HG03521 (cell line): ENCODE measurements at regions not wholly inside any gene's neighbourhood (a gene's known extent, or its start where the extent isn't known, plus 50 kb on each side); places are given as distances from the start of the nearest gene placed in this dataset.

Experiments
- ATAC-seq: cut with Tn5 transposase; IDR thresholded peaks from one replicate; pipeline ENCODE4 v1.9.1; 2021; ENCODE audit warnings: mild to moderate bottlenecking, moderate library complexity; ENCODE audit not compliant: unreplicated experiment

DNA sequence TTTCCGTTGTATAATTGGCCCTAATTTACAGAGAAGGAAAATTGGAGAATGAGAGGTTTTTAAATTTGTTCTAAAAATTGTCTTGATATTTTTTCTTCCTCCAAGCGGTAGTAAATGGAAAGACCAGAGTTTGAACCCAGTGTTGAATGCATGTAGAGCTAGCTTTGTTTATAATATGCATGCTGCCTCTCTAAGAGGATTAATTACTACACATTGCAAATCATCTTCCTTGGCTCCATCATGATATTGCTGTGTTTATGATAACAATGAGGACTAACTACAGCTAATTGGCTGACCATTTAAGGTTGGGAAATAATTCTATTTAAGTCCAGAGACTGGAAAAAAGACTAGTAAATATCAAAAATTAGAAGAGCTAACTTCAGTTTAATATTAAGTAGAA, 338.5 kb downstream of the PLK2 start:
- ATAC-seq = no peak

DNA sequence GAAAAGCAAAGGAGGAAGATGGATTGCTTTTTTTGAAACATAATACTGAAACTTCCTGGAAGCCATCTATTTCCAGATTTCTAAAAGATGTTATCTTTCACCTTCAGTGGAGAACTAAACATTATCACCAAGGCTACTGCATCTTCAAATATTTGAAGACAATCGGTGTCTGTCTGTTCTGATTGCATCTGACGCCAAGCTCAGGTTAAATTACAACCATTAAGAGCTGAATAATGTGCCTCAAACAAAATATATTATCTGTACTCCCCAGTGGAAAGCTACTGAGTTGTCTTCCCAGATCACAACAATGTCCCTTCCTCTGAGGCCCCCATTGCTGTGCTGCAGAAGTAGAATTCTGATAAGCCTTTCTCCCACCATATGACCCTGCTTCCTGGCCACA, 342.3 kb downstream of the PLK2 start:
- ATAC-seq = no peak

DNA sequence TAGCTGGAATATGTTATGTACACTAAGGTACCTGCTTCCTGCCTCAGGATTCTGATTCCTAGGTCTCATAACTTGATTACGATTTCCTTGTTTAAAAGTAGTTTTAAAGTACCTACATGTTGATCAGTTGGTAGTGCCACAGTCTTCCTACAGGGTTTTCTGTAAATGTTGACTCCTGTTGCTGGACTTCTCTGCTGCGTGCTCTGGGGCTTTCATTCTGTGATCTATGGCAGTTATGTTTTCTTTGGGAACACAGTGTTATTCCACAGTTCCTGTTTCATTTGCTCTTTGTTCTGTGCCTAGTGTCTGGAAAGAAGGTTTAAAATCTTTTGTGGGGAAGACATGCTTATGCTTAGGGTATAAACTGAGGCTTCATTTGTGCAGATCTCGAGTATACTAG, 343.5 kb downstream of the PLK2 start:
- no peak for ATAC-seq

DNA sequence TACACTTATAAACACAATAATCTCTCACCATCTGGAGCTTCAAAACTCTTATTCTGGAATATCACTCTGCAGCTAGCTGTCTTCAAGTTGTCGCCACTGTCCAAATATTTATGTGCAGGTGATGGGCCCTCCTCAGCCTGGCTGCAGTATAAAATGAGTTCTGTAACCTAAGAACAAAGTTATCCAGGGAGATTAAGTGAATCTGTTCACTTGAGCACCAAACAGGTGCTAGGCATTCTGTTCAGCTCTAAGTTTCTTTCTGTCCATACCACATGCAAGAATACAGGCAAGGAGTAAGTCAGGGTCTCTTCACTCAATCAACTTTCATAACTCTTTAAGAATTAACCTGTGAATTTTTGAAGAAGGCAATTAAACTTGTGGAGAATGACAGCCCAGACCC, 344.1 kb downstream of the PLK2 start:
- no peak for ATAC-seq

DNA sequence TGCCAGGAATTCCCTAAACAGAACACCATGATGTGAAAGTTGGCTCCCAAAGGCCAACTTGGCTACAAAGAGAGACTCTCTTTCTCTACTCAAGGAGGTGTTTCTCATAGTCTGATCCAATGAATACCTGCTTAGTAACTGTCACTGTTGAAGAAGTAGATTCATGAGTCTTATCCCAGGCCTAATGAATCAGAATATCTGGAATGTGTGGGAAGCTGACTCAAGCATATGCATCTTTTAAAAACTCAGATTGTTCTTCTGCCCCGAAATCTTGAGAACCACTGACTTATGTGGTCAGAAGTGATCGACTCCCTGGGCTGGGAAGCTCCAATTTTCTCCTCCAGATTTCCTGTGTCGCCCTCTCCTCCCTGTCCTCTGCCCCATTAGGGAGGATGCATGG, 345.6 kb downstream of the PLK2 start:
- ATAC-seq = no peak

DNA sequence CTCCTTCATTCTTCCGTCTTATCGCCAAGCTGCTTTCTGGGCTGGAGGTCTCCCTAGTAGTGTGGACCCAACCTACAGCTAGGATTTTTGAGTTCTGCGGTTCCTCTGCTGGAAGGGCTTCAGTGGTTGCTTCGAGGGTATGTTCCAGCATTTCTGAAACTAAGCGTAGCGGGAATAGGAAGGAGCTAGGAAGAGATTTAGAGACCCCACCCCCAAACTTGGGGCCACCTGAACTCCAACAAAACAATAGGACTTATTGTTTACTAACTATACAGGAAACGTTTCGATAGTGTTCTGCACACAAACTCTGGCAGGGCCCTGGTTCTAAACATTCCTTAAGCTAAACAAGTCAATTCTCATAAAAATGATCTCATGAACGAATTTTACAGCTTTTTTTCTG, 346.7 kb downstream of the PLK2 start:
- ATAC-seq = no peak

DNA sequence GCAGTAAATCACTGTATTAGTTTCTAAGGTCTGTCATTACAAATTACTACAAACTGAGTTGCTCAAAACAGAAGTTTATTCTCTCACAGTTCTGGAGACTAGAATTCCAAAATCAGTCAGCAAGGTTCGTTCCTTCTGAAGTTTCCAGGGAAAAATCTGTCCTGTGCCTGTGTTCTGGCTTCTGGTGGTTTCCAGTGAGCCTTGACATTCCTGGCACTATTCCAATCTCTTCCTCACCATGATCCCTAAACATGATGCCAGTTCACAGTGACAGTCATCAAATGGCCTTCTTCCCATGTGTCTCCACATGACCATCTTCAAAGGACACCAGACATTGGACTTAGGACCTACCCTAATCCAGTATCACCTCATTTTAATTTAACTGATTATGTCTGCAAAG, 351.4 kb downstream of the PLK2 start:
- ATAC-seq = no peak

DNA sequence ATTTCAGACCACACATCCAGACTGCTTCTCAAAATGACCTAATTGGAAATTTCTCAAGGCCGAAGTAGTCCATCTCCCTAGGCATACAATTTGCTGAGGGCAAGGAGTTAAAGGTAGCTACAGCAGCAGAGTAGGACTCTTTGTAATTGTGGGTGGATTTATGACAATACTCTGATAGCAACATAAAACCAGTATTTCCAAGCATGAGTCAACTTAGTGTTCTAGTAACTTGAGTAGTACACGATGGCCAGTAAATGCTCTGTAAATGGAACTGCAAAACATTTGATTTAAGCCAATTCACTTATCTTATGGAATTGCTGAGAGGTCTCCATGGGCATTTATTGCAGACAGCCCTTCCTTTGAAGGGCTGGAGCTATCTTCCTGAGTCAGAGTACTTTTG, 352.2 kb downstream of the PLK2 start:
- ATAC-seq = no peak

DNA sequence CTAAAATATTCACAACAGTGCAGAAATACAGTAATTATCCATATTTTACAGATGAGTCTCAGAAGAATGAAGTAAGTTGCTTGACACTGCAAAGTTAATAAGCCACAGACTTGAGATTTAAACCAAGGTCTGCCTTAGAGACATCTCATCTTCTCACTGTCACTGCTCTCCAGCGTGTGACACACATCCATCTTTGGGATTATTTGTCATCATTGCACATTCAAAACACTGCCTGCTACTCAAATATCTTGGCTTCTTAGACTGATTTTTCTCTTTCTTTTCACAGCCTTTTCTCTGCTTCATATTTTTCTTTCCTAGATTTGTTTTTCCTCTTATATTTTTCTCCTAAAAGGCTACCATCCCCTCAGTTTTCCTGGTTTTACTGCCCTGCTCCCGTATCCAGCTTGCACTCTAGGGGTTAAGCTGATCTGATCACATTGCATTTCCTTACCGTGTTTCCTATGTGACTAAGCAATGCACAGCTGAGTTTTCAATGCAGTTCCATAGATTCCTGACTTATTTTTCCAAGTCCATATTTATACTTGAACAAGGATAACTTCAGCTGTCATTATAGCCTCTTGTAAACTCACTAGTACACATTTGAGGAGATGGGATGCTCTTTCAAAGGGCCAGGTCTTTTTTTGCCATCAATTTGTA, 353.0 kb downstream of the PLK2 start:
- no peak for ATAC-seq

DNA sequence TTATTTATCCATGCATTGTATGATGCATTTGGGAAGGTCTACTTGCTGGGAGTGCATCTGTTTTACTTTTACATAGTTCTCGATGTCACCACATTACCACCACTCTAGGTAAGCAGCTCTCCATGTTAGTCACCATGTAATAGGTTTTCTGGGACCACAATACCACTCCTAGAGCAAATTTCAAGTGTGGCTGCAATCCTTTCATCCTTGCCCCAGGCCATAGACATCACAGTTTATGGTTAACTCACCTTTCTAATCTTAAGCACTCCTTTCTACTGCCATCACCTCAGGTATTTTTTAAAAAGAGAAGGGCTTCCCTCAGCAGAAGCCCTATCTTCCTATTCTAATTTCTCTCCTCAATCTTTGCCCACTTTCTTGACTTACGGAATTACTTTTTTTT, 354.1 kb downstream of the PLK2 start:
- no peak for ATAC-seq

DNA sequence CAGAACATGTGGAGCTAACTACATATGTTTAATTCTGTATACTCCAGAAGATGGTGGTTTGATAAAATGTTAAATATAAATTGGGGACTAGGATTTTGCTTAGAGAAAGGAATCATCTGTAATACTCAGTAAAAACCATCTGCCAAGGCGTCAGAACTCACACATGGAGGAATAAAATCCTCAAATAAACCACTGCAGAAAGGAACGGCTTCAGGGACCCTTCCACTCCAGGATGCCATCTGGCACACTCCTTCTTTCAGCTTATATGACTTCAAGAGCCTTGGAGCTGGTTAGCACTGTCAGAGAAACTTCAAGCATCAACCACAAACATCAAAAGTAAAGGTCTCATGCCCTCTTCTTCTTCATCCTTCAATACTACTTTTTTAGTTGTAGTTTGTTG, 360.6 kb downstream of the PLK2 start:
- no peak for ATAC-seq

DNA sequence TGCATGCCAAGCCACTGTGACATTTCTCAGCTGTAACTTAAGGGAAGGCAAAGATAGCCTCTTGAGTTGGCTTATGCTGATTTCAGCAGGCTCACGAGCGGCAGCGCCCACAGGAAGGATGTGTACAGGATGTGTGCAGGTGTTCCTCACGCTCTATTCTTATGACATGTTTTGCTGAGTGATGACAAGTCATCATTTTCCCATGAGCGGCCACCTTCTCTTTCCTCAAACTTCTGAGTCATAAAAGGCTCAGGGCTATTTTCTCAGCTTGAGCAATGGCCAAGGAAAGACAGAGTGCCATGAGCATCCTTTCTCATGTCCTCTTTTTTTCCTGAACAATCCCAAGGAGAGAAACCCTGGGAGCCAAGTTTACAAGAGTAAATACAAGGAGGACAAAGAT, 365.9 kb downstream of the PLK2 start:
- ATAC-seq = no peak

DNA sequence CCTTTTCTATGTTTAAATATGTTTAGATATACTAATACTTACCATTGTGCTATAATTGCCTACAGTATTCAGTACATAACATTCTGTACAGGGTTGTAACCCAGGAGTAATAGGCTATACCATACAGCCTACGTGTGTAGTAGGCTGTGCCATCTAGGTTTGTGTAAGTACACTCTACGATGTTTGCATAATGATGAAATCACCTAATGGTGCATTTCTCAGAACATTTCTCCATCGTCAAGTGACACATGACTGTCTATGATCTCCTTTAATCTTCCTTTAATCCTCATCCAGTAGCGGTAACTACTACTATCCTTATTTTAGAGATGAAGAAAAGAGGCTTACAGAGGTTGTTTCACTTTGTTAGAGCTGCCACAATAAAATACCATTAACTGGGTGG, 369.2 kb downstream of the PLK2 start:
- no peak for ATAC-seq

DNA sequence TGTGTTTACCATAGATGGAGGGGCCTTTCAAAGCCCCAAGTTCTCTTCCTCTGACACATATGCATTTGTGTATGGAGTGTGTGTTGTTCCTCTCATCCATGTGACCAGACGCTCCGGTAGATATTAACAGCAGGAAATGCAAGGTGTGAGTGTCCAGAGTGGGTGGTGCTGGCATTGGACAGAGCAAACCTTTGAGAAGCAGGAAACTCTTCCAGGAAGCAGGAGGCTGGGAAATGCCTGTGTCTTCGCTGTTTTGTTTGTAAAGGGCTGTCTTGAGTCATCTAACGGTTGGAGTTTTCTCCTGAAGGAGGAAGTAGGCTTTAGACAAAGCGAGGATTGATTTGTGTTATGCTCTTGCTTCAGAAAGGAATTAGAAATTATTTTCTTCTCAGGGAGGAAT, 370.9 kb downstream of the PLK2 start:
- ATAC-seq = no peak

DNA sequence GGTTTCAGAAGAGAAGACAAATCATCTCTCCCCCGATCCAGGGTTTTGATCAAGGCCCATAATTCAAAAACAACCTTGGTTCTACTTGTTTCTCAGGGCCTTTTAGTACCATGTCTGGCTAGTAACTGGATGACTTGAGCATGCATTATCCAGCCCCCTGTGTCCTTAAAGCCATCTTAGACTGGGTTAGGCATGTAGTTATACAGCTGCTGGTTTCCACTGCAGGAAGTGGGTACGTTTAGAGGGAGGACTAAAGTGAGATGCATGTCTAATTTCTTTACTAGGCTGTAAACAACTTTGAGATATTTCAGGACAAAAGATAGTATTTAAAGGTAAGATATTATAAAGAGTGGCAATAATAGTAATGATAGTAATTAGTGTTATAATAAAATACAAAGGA, 372.0 kb downstream of the PLK2 start:
- ATAC-seq = no peak

DNA sequence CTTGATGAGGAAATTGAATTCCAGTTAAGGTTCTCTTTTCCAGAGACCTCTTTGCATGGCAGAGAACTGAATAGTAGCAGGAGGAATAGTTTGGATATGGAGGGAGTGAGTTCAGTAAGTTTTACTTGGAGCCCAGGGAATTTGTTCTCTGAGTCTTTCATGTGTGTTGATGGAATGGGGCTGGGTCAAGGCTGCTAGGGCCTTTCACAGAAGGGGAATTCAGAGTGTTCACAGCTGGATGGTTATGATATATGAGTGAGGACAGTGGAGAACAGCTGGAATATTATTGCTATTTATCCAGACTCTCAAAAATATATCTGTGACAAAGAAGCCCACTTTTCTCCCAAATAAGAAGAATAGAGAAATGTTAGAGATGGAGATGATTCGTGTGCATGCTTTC, 372.8 kb downstream of the PLK2 start:
- ATAC-seq = no peak

DNA sequence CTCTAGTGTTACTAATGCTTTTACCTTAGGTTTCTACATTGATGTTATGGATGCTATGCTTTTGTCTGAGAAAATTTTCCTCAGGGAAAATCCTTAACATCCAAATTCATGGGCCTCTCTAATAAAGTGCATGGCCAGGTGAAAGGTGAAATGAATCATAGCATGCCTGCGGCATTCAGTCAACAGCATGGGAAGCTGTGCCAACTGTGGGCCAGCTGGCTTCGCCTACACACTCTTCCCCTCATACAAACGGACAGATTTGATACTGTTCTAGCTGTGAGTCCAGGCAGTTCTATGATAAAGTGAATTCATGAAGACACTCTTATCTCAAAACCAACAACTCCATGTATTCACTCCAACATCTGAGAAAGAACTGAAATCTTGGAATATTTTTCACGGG, 374.1 kb downstream of the PLK2 start:
- no peak for ATAC-seq

DNA sequence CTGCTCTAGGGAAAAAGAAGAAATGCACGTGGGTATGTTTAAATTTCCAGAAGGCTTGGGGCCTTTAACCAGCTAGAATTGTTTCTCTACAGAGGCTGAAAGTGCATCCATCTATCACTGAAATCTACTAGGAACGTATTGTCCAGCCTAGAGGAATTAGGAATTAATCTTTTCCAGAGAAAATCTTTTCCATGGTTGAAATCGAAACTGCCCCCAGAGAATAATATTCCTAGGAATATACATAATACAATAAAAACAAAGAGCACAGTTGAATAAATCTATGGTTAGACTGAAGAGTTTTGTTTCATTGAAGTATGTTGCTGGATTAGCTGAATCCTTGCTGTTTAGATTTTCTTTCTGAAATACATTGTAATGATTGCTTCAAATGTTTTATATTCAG, 378.5 kb downstream of the PLK2 start:
- no peak for ATAC-seq

DNA sequence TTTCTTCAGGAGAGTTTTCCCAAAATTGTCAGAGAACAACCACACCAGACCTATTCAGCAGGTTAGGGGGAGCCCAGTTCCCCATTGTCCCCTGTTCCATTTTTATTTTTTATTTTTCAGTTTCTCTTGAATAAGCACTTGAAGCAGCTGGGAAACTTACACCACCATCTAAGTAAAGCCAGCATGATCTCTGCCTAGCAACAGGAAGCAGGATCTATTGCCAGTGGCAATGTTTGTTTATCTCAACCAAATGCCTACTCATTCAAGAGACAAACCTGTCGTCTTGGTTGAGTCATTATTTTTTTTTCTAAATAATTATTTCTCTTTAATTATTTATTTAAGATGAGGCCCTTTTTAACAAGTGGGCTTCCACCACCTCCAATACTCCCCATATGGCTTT, 379.3 kb downstream of the PLK2 start:
- ATAC-seq = no peak

DNA sequence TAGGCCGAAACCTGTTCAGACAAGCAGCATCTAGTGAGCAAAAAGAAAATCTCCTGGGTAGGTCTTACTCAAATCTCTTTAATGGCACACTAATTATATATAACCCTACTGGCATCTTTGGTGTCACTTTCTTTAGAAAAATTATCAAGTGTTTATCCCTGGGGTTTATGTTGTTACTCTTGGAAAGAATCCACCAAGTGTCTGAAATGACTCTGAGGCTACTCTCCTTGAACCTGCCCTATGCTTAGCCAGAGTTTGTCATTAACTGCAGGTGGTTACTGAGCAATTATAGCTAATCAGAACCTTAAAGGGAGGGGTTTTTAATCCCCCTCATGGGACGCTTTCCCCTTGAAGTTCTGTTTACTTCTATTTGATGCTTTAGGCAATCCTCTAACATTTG, 381.9 kb downstream of the PLK2 start:
- no peak for ATAC-seq

DNA sequence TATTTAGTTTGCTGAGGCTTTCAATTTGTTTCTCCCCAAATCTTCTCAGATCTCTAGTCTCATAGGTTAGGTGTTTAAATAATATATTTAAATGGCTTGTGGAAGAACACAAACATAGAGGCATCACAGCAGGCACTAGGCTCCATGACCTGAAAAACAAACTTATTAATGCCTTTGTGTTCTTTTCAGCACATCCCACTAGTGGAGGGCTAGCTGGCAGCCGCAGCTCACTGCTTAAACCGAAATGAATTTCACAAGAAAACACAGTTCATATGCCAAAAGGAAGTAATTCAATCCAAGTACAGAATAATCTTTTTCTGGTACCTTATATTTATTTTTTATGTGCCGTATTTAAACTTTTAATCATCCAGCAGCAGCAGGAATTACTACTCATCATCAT, 382.5 kb downstream of the PLK2 start:
- ATAC-seq = no peak

DNA sequence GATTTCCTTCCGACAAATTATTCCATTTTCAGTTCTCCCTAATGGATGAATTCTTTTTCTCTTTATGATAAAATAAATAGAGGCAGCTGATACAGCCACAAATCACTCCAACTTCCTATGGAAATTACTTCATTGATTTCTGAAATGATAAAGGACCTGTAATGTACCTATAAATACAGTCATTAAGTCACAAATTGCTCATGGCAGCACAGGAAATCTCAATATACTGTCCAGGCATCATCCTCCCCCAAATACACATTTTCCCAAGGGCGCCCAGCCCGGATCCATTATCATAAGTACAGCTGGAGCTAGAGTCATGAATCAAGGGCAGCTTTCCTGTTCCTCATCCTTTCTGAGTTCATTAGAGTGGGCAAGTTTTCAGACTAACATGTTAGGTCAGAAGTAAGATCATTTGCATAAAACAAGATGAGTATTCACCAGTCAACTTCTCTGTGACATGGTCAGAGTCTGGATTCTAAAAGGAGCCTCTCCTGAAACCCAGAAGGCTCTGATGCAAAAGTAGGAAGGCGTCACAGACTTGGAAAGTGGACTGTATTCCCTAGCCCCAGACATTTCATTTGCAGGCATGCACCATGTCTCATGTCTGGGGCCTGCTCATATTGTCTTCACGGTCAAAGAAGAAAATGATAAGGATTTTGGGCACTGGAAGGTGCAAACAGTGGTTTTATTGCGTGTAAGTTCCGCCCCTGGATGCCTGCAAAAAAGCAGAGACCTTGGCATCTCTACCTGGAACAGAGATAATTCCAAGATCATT, 383.2 kb downstream of the PLK2 start:
- no peak for ATAC-seq

DNA sequence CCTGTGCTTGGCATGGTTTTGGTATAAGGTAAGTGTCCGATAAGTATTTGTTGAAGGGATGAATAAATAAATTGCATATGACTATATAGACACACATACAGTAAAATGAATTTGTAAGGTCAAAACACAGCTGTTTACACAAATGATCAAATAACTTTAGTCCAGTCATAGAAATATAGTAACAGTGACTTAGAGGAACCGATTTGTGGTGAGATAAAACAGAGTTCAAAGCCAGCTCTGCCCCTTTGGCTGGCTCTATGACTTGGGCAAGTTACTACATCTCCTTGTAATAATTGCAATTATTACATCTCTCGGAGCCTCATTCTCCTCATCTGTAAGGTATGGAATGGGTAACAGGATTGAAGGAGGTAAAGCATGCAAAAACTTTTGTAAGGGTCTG, 384.0 kb downstream of the PLK2 start:
- no peak for ATAC-seq
